Heart left ventricle (tissue), 13 donors: ENCODE measurements at regions not wholly inside any gene's neighbourhood (a gene's known extent, or its start where the extent isn't known, plus 50 kb on each side); places are given as distances from the start of the nearest gene placed in this dataset.

Experiments
- POLR2A ChIP-seq, 2 donors: fragments of 450-650 bp; IDR thresholded peaks; one replicate each; pipeline ENCODE4 v1.6.1; 2017; ENCODE audit warnings: antibody characterized with exemption in 2 of 2, mild to moderate bottlenecking in 2 of 2, moderate library complexity in 2 of 2
- TF ChIP-seq, protein P1 (sequence below), 12 donors: fragments of 200-600 bp; sonication (generic) in 4 of 12; IDR thresholded peaks; one replicate each; pipeline versions ENCODE4 v1.5.0 to v1.8.0; 2018 to 2022; ENCODE audit warnings: antibody characterized with exemption in 12 of 12, mild to moderate bottlenecking in 5 of 12
- donor health status: ischemic (EF 13 %, LVEDD 7.1; RV severe dilation, severe dysfunction).
- donor health status: DM: no; HTN: yes; CAD: no.
- donor health status: DM: no; HTN: no; CAD: no.
- donor health status: ischemic (EF 25% LVEDD 6.9; RV normal size, moderate dysfunction).
- donor health status: ischemic (EF 25% LVEDD 5.7; RV mildly dilated, moderate dysfunction).
- donor health status: ischemic (EF 35%, LVEDD 5.7; RV mildly dilated, moderate dysfunction).
- donor health status: nonischemic (EF 11% LVEDD 7.7; RV severe dilation, severe dysfunction).
- donor health status: DM: yes; HTN: yes; CAD: no.
- donor health status: PGD.
- donor health status: ischemic (EF 29% LVEDD 5.4; RV normal size, mild dysfunction).
- donor health status: nonischemic (EF 23%, LVEDD 6.1; RV moderate dilation, normal function).

DNA sequence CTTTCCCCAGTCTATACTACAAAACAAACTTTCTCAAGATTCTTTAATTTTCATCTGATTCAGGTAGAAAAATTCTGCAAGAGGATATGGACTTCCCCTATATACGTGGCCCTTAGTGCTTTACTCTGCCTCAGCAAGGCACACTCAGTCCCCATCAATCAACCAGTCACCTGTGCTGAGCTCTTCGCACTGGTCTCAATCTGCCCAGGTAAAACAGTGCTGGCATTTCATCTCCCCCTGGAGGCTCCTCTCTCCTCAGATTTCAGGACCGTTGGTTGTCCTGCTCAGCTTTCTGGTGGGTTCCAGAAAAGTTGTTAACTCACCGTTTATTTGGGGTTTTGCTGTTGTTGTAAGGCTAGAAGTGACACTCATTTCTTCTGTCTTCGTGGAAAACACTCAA lies 518.1 kb downstream of the TRIML1 start:
- TF ChIP-seq, protein P1, sequence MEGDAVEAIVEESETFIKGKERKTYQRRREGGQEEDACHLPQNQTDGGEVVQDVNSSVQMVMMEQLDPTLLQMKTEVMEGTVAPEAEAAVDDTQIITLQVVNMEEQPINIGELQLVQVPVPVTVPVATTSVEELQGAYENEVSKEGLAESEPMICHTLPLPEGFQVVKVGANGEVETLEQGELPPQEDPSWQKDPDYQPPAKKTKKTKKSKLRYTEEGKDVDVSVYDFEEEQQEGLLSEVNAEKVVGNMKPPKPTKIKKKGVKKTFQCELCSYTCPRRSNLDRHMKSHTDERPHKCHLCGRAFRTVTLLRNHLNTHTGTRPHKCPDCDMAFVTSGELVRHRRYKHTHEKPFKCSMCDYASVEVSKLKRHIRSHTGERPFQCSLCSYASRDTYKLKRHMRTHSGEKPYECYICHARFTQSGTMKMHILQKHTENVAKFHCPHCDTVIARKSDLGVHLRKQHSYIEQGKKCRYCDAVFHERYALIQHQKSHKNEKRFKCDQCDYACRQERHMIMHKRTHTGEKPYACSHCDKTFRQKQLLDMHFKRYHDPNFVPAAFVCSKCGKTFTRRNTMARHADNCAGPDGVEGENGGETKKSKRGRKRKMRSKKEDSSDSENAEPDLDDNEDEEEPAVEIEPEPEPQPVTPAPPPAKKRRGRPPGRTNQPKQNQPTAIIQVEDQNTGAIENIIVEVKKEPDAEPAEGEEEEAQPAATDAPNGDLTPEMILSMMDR (IDR thresholded peaks at IDR 0.05): no peak
- no peak for TF ChIP-seq POLR2A (IDR thresholded peaks at IDR 0.05)
